ENCODE measurements at regions not wholly inside any gene's neighbourhood (a gene's known extent, or its start where the extent isn't known, plus 50 kb on each side); places are given as distances from the start of the nearest gene placed in this dataset.

DNA sequence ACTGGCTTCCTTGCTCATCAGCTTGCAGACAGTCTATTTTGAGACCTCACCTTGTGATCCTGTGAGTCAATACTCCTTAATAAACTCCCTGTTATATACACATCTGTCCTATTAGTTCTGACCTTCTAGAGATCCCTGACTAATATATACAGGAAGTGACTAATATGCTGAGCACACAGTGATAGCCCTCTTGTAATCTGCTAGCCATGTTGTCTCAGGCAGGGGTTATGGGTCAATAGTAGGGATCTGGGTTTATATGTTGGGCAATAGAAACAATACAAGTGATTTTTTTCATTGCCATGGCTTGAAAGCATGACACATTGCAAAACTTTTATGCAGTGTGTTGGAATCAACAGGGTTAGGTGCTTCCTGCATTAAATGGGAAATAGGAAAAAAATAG lies 562.2 kb downstream of the GALC start:
- TF ChIP-seq SIN3A (IDR thresholded peaks at IDR 0.05; ENCODE audit: borderline replicate concordance, insufficient read depth, low read length): no peak
- no peak for TF ChIP-seq POLR2AphosphoS5 (IDR thresholded peaks at IDR 0.05; ENCODE audit: low read depth, low read length)
- TF ChIP-seq FOXP2 (optimal IDR thresholded peaks at IDR 0.05; ENCODE audit: borderline replicate concordance, extremely low read depth, extremely low read length, insufficient read depth): no peak
- TF ChIP-seq, protein P1, sequence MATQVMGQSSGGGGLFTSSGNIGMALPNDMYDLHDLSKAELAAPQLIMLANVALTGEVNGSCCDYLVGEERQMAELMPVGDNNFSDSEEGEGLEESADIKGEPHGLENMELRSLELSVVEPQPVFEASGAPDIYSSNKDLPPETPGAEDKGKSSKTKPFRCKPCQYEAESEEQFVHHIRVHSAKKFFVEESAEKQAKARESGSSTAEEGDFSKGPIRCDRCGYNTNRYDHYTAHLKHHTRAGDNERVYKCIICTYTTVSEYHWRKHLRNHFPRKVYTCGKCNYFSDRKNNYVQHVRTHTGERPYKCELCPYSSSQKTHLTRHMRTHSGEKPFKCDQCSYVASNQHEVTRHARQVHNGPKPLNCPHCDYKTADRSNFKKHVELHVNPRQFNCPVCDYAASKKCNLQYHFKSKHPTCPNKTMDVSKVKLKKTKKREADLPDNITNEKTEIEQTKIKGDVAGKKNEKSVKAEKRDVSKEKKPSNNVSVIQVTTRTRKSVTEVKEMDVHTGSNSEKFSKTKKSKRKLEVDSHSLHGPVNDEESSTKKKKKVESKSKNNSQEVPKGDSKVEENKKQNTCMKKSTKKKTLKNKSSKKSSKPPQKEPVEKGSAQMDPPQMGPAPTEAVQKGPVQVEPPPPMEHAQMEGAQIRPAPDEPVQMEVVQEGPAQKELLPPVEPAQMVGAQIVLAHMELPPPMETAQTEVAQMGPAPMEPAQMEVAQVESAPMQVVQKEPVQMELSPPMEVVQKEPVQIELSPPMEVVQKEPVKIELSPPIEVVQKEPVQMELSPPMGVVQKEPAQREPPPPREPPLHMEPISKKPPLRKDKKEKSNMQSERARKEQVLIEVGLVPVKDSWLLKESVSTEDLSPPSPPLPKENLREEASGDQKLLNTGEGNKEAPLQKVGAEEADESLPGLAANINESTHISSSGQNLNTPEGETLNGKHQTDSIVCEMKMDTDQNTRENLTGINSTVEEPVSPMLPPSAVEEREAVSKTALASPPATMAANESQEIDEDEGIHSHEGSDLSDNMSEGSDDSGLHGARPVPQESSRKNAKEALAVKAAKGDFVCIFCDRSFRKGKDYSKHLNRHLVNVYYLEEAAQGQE (IDR thresholded peaks at IDR 0.05; ENCODE audit: insufficient read depth in 1 of 2, low read depth in 2 of 2, low read length in 2 of 2): no peak
- TF ChIP-seq TAF1 (IDR thresholded peaks at IDR 0.05; ENCODE audit: borderline replicate concordance, insufficient read depth, low read length): no peak

DNA sequence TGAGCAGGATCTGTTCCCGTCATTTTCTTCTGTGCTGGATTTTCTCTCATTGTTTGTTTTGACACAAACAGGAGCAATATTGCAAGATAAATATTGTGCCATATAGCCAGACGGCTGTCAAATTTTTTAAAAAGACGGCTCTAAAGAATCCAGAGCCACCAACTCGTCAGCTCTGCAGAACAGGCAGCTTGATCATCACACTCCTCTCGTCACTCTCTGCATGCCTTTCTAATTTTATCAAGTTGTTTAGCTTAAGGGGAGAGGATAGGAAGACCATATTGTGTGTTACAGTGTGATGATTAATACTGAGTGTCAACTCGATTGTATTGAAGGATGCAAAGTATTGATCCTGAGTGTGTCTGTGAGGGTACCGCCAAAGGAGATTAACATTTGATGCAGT lies 562.8 kb downstream of the GALC start:
- TF ChIP-seq, protein P1 (IDR thresholded peaks at IDR 0.05; ENCODE audit: insufficient read depth in 1 of 2, low read depth in 2 of 2, low read length in 2 of 2): no peak

DNA sequence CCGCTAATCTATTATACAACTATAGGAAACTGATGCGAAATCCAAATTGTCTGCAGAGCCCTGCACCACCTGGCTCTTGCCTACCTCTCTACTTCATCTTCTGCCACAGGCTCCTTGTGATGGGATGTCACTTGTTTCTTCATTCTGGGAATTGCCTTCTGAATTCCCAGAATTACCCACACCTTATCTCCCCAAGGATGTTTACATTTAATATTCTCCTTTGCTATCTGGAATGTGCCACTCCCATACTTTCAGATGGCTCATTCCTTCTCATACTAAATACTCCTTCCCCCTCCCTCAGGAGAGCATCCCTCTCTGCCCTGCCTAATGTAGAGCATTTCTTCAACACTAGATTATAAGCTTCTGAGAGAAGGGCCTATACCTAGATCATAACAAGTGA lies 573.1 kb downstream of the GALC start:
- TF ChIP-seq TAF1 (IDR thresholded peaks at IDR 0.05; ENCODE audit: borderline replicate concordance, insufficient read depth, low read length): no peak
- TF ChIP-seq FOXP2 (optimal IDR thresholded peaks at IDR 0.05; ENCODE audit: borderline replicate concordance, extremely low read depth, extremely low read length, insufficient read depth): no peak
- TF ChIP-seq SIN3A (IDR thresholded peaks at IDR 0.05; ENCODE audit: borderline replicate concordance, insufficient read depth, low read length): no peak
- no peak for TF ChIP-seq POLR2AphosphoS5 (IDR thresholded peaks at IDR 0.05; ENCODE audit: low read depth, low read length)
- TF ChIP-seq, protein P1 (IDR thresholded peaks at IDR 0.05; ENCODE audit: insufficient read depth in 1 of 2, low read depth in 2 of 2, low read length in 2 of 2): no peak

DNA sequence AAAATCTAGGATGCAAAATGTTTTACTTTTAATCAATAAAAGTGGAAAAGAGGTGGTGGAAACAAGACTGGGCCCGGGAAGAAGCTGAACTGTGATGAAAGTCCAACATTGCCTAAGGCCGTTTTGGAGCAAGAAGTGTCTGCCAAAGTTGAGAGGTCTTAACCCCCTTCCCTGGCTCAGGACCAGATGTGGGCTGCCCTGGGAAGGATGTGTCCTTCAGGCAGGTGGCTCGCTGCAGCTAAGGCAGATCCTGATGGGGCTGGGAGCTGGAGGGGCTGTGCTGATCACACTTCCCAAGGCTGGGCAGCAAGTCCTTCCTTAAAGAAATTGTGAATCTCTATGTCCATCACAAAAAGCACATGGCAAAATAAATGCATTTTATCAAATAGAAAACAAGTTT lies 581.6 kb downstream of the GALC start:
- TF ChIP-seq SIN3A (IDR thresholded peaks at IDR 0.05; ENCODE audit: borderline replicate concordance, insufficient read depth, low read length): no peak
- TF ChIP-seq, protein P1 (IDR thresholded peaks at IDR 0.05; ENCODE audit: insufficient read depth in 1 of 2, low read depth in 2 of 2, low read length in 2 of 2): no peak
- no peak for TF ChIP-seq POLR2AphosphoS5 (IDR thresholded peaks at IDR 0.05; ENCODE audit: low read depth, low read length)
- no peak for TF ChIP-seq FOXP2 (optimal IDR thresholded peaks at IDR 0.05; ENCODE audit: borderline replicate concordance, extremely low read depth, extremely low read length, insufficient read depth)
- TF ChIP-seq TAF1 (IDR thresholded peaks at IDR 0.05; ENCODE audit: borderline replicate concordance, insufficient read depth, low read length): no peak

DNA sequence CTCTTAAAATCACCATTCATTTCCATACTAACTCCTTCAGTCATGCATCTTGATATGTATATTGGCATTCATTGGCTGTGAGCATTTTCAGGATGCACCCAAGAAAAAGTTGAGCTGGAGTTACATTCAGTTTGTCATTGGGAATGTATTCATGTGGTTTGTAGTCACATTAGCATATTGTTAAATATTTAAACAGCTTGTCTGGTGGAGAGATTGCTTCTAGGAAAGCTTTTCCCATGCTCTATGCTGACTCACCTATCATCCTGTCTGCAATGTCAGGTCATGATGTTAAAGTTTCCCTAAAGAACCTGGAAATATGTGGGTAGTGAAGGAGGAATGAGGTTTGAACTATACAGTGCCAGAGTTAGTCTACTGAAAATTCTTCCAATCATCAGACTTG lies 583.6 kb downstream of the GALC start:
- TF ChIP-seq, protein P1 (IDR thresholded peaks at IDR 0.05; ENCODE audit: insufficient read depth in 1 of 2, low read depth in 2 of 2, low read length in 2 of 2): no peak
- TF ChIP-seq SIN3A (IDR thresholded peaks at IDR 0.05; ENCODE audit: borderline replicate concordance, insufficient read depth, low read length): no peak
- no peak for TF ChIP-seq POLR2AphosphoS5 (IDR thresholded peaks at IDR 0.05; ENCODE audit: low read depth, low read length)
- no peak for TF ChIP-seq TAF1 (IDR thresholded peaks at IDR 0.05; ENCODE audit: borderline replicate concordance, insufficient read depth, low read length)
- no peak for TF ChIP-seq FOXP2 (optimal IDR thresholded peaks at IDR 0.05; ENCODE audit: borderline replicate concordance, extremely low read depth, extremely low read length, insufficient read depth)

All from PFSK-1 (cell line).